Cardiac fibroblast (primary cell): ENCODE measurements at regions not wholly inside any gene's neighbourhood (a gene's known extent, or its start where the extent isn't known, plus 50 kb on each side); places are given as distances from the start of the nearest gene placed in this dataset.

Experiments used
- DNase-seq, 2 donors: peaks; one replicate each; pipeline versions ENCODE4 v3.0.0 to v3.0.0-alpha.2; 2010; ENCODE audit warnings: low read depth in 2 of 2
- H3K4me3 ChIP-seq, 2 donors: replicated peaks in 1 of 2; 1 replicate in 1 of 2; 2 replicates in 1 of 2; pipeline ENCODE4 v1.5.1; 2011; ENCODE audit warnings: low read depth in 2 of 2, low read length in 2 of 2, mild to moderate bottlenecking in 2 of 2, moderate library complexity in 1 of 2
- CTCF ChIP-seq: IDR thresholded peaks from one replicate; pipeline ENCODE4 v1.5.1; 2011; ENCODE audit warnings: low read depth, mild to moderate bottlenecking, low read length, inconsistent platforms

GRCh38 chr14:71190770-71191374 is 283.6 kb downstream of the PCNX1 start:
- TF ChIP-seq CTCF = no peak
- DNase-seq = no peak
- no peak overlapping the region for H3K4me3 ChIP-seq

GRCh38 chr14:71193663-71194062 is 286.4 kb downstream of the PCNX1 start:
- no peak for TF ChIP-seq CTCF
- H3K4me3 ChIP-seq = no peak overlapping the region
- no peak for DNase-seq

GRCh38 chr14:71194251-71194650 is 287.0 kb downstream of the PCNX1 start:
- no peak overlapping the region for H3K4me3 ChIP-seq
- DNase-seq = no peak
- no peak for TF ChIP-seq CTCF

GRCh38 chr14:71196921-71197320 is 289.7 kb downstream of the PCNX1 start:
- no peak for TF ChIP-seq CTCF
- no peak overlapping the region for H3K4me3 ChIP-seq

GRCh38 chr14:71198687-71199086 is 291.4 kb downstream of the PCNX1 start:
- TF ChIP-seq CTCF = no peak
- H3K4me3 ChIP-seq = no peak overlapping the region
- DNase-seq = no peak

More at GRCh38 chr14:71196921-71197320, 289.7 kb downstream of the PCNX1 start:
- no peak for DNase-seq

- TF ChIP-seq CTCF = no peak
- DNase-seq = no peak
These were observed 294.6 kb downstream of the PCNX1 start for GRCh38 chr14:71201840-71202239.

DNA sequence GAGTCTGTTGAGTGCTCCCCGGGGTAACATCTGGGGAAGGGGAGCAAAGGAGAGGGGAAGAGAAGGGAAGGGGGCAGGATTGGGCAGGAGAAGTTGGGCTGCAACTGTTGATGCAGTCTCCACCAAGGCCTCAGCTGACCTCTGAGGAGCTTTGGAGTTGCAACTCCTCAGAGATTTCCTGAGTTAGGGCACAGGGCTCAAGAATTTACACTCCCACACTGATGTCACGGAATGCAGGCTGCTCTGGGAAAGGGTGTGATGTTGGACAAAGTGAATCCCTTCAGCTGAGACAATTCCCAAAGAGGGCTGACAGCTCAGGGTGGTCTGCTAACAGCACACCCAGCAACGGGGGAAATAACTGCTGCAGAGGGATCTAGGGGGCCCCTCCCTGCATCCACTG is 295.6 kb downstream of the PCNX1 start:
- DNase-seq = peak; percentile 13 to 42
- no peak overlapping the region for H3K4me3 ChIP-seq
- TF ChIP-seq CTCF = no peak

More at GRCh38 chr14:71201840-71202239, 294.6 kb downstream of the PCNX1 start:
- H3K4me3 ChIP-seq = no peak overlapping the region
